Stimulated activated CD4-positive, alpha-beta T cell treated with anti-CD3 and anti-CD28 coated beads, Interleukin-2, amount 100 ng/mL, for 4 hours (primary cell): ENCODE measurements at regions not wholly inside any gene's neighbourhood (a gene's known extent, or its start where the extent isn't known, plus 50 kb on each side); places are given as distances from the start of the nearest gene placed in this dataset.

ENCODE experiments used
- DNase-seq: peaks from one replicate; pipeline ENCODE4 v3.0.0-alpha.2; 2020; ENCODE audit warnings: low read depth

DNA sequence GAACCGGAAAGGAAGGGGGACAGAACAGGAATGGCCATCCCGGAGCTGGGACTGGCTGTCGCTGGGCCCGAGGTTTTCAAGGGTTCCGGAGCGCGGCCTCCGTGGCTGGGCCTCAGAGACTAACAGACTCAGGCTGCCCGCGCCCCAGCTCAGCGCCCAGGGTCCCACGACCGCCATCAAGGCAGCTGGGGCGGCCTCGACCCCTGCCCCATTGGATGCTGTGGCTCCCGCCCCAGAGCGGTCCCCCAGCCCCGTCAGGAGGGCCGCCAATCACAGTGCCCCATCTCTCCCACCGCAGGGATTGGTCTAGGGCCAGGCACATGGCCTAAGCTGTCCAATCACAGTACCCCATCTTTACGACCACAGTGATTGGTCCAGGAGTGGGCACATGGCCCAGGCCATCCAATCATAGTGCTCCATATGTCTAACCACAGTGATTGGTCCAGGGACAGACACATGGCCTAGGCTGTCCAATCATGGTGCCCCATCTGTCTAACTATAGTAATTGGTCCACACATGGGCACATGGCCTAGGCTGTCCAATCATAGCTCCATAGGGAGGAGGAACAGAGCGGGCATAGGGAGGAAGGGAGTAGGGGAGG lies 105.3 kb upstream of the NKX1-1 start:
- DNase-seq: no peak

DNA sequence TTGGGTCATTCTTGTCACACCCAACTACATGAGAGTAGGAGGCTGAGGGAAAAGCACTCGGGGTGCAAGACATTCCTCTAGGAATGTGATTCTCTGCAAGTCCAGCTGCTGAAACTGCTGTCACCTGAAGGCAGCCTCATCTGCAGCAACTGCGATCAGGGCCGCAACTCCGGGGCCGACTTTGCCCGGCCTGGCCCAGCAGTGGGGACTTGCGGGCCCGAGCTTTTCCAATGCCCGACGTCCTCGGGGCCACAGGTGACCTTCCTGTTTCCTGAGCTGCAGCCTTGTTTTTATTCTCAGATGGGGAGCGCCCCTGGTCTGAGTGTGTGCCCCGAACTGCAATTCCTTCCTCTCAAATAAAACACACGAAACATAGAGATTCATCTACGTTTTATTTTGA lies 104.7 kb upstream of the NKX1-1 start:
- no peak for DNase-seq

GRCh38 chr4:1509366-1509765 lies 103.1 kb upstream of the NKX1-1 start:
- no peak for DNase-seq

GRCh38 chr4:1508161-1509160 lies 102.2 kb upstream of the NKX1-1 start:
- DNase-seq: no peak

DNA sequence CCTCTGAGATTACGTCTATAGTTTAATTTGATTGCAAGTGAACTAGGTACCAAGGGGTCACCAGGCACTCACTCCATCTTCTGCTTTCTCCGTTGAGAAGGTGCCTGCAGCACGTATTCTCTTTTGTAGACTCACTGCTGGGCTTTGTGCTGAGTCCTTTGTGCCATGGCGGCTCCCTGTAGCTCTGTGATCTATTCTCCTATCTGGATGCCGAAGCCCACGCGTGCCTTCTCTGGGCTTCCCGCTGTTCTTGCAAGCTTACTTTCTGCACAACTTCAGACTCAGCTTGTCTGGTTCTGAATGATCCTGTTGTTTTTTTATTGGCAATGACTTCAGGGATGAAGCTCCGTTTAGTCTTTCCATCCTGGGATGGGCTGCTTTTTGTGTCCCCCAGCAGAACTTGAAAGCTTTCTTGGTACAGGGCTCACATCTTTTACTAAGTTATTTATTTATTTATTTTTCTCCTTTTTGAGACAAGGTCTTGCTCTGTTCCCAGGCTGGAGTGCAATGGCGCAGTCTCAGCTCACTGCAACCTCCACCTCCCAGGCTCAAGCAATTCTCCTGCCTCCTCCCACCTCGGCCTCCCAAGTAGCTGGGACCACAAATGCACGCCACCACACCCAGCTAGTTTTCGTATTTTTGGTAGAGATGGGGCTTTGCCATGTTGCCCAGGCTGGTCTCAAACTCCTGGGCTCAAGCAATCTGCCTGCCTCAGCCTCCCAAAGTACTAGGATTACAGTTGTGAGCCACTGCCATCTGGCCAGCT lies 100.9 kb upstream of the NKX1-1 start:
- no peak for DNase-seq

- DNase-seq: no peak
Measured at GRCh38 chr4:1505511-1506460, 99.5 kb upstream of the NKX1-1 start.

- no peak for DNase-seq
Measured at GRCh38 chr4:1504595-1505500, 98.6 kb upstream of the NKX1-1 start.

- DNase-seq: no peak
Measured at GRCh38 chr4:1503583-1504471, 97.6 kb upstream of the NKX1-1 start.

DNA sequence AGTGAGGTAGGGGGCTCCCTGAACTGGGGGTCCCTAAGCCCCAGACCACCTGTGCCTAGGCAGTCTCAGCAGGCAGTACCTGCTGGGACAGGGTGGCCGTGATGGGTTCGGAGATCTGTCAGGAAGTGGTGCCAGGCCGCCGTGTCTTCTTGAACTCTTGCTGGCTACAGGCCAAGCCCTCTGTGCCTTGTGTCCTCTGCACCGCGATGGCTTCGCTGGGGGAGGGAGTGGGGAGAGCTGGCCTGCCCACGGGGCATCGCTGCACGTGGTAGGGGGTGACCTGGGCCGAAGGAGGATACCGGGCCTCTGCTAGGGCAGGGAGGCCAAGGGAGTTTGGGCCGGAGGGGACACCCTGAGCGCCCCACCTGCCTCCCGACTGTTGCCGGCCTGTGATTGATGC lies 96.7 kb upstream of the NKX1-1 start:
- DNase-seq: no peak

DNA sequence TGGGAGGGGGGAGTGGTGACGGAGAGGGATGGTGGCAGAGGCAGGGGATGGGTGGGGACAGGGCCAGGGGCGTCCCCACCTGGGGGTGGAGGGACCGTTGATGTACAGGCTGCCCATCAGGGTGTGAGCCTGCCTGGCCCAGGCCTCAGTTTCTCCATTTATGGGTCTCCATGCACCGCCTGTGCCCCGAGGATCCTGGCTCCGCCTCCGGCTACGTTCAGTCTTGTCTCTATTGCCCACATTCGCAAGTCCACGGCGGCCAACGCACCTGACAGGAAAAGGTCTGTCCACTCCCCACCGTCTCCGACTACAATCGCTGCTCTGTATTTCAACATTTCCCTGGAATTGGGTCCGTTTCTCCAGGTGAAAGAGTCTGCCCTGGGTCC lies 96.3 kb upstream of the NKX1-1 start:
- no peak for DNase-seq

DNA sequence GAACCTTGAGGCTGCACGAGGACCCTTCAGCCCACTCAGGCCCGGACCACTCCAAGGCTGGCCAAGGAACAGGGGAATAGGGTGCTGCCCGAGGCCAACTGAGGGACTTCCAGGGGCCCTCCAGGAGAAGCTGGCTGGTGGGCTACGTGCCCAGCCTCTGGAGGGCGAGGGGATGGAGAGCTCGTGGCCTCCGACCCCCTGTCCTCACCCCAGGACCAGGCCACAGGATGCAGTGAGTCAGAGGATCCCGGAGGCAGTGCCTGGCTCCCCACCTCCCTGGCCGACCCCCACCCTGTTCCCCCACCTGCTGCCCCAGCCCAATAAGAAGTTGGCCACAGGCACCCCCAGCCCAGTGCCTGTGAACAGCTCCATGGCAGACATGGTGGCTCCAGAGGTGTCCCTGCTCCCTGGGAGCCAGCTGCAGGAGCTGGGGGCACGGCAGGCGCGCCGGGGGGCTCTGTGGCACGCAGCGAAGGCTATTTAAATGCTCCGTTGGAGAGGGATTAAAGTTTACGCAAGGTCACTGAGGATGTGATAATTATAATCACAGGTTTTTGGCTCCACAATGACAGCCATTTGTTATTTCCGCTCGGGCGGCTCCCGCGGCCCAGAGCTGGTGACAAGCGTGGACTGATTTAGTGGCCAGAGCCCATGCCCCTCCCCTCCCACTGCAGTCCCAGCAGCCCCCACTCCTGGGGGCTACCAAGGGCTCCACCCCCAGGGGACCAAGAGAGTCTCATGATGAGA lies 95.7 kb upstream of the NKX1-1 start:
- DNase-seq: no peak

DNA sequence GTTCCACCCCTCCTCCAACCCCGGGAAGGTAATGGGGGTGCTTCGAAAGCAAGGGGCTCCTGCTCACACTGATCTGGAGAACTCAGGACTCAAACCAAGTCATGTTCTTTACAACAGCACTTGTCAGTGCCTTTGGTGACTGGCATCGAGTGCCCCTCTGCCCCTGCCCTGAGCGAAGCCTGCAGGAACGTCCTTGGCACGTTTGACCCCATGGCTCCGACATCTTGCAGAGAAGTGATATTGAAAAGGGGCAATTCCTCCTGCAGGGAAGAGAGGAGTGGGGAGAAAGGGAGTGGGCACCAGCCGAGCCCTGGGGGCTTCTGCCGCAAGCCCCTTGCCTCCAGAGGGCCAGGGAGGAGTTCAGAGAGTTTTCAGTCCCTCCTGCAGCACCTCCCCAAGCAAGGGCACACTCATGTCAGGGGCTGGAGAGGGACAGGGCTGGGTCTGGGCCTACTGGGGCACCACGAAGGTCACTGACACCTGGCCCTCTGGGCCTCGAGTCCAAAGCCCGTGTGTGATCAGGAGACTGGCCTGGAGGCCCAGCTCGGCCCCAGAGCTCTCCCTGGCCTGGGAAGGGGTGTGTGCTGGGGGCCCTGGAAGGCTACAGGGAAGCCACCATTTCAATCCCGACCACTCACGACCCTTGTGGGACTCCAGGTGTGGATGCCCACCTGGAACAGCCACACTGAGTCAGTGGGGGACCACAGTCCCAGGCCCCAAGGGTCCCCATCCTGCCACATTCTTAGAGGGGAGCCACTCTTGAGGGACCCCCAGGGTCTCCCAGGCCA lies 94.9 kb upstream of the NKX1-1 start:
- DNase-seq: no peak

GRCh38 chr4:1500231-1500965 lies 94.2 kb upstream of the NKX1-1 start:
- no peak for DNase-seq

DNA sequence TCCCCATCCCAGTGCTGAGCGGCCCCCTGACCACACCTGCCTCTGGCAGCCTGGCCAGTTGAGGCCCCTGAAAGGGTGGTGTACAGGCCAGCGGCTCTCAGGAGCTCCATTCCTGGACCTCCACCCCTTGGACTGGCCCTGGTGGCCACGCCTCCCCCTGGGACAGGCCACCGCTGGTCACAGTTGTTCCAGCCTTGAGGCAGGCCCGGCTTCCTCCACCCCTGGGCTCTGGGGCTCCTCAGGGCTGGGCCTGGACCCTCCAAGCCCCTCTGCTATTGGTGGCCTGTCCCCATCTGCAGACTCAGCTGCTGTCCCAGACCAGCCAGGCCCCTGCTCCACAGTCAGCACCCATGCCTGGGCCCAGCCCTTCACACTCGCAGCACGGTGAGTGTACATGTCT lies 93.2 kb upstream of the NKX1-1 start:
- DNase-seq: no peak

- DNase-seq: no peak
Measured at GRCh38 chr4:1497189-1497801, 91.1 kb upstream of the NKX1-1 start.

- no peak for DNase-seq
Measured at GRCh38 chr4:1496116-1496642, 89.9 kb upstream of the NKX1-1 start.
